IMR-90 (cell line): ENCODE measurements at regions not wholly inside any gene's neighbourhood (a gene's known extent, or its start where the extent isn't known, plus 50 kb on each side); places are given as distances from the start of the nearest gene placed in this dataset.

Experiments used
- ATAC-seq: fragments of 200-7000 bp; cut with Tn5 transposase; 2 replicates; pipeline ENCODE4 v1.9.1; 2020; ENCODE audit warnings: low read depth, mild to moderate bottlenecking, moderate library complexity
- BruUV-seq: library from RNA; stranded (reverse); fragments of 400-500 nt; replicated peaks from 2 replicates; lab custom pipeline; 2021; lab: Mats Ljungman, UMichigan
- CTCF ChIA-PET: fragments of 300-600 bp; formaldehyde crosslinking; extraction: SDS; loops from one replicate; lab custom pipeline; 2021; ENCODE audit warnings: antibody characterized with exemption; lab: Yijun Ruan, JAX
- POLR2A ChIA-PET: fragments of 300-600 bp; sonication (Branson Sonifier 250); formaldehyde crosslinking; loops from one replicate; lab custom pipeline; 2022; ENCODE audit warnings: antibody characterized with exemption; ENCODE audit not compliant: unreplicated experiment; lab: Charles Lee
- DNase-seq: peaks from one replicate; pipeline ENCODE4 v3.0.0; 2013
- H2AFZ ChIP-seq: replicated peaks from 2 replicates; pipeline ENCODE3; 2013; ENCODE audit warnings: low read length, mild to moderate bottlenecking; ENCODE audit not compliant: poor library complexity
- H2AK5ac ChIP-seq: 2 replicates; pipeline ENCODE4 v1.6.1; 2013; ENCODE audit warnings: low read depth, low read length, inconsistent platforms
- H2AK9ac ChIP-seq: replicated peaks from 2 replicates; pipeline ENCODE3; 2013; ENCODE audit warnings: mild to moderate bottlenecking, low read depth, low read length, moderate library complexity; ENCODE audit not compliant: poor library complexity
- H2BK120ac ChIP-seq: 2 replicates; pipeline ENCODE4 v1.6.1; 2013; ENCODE audit warnings: low read depth, low read length, inconsistent platforms
- H2BK15ac ChIP-seq: 3 replicates; pipeline ENCODE4 v1.6.1; 2013; ENCODE audit warnings: low read depth, low read length, inconsistent platforms
- H2BK20ac ChIP-seq: 2 replicates; pipeline ENCODE4 v1.6.1; 2013; ENCODE audit warnings: low read depth, mild to moderate bottlenecking, inconsistent platforms, low read length, moderate library complexity
- H2BK5ac ChIP-seq: 2 replicates; pipeline ENCODE4 v1.6.1; 2013; ENCODE audit warnings: mild to moderate bottlenecking, low read depth, low read length, inconsistent platforms; ENCODE audit not compliant: poor library complexity, severe bottlenecking
- H3K14ac ChIP-seq: replicated peaks from 2 replicates; pipeline ENCODE4 v1.6.1; 2013; ENCODE audit warnings: low read depth, low read length, inconsistent platforms
- H3K18ac ChIP-seq: 2 replicates; pipeline ENCODE4 v1.6.1; 2013; ENCODE audit warnings: low read depth, low read length, control low read depth
- H3K23ac ChIP-seq: 2 replicates; pipeline ENCODE4 v1.6.1; 2013; ENCODE audit warnings: low read depth, low read length, inconsistent platforms
- H3K27ac ChIP-seq: 2 replicates; pipeline ENCODE4 v1.5.1; 2013; ENCODE audit warnings: mild to moderate bottlenecking, control low read depth, low read length; ENCODE audit not compliant: insufficient read depth
- H3K27me3 ChIP-seq: 2 replicates; pipeline ENCODE4 v1.6.1; 2013; ENCODE audit warnings: low read length; ENCODE audit not compliant: control insufficient read depth, insufficient read depth
- H3K36me3 ChIP-seq: 2 replicates; pipeline ENCODE4 v1.6.1; 2013; ENCODE audit warnings: low read length, mixed read lengths; ENCODE audit not compliant: control insufficient read depth, insufficient read depth
- H3K4ac ChIP-seq: 2 replicates; pipeline ENCODE4 v1.6.1; 2013; ENCODE audit warnings: low read depth, low read length, inconsistent platforms
- H3K4me1 ChIP-seq: 2 replicates; pipeline ENCODE4 v1.6.1; 2013; ENCODE audit warnings: low read length, mixed read lengths; ENCODE audit not compliant: control insufficient read depth, insufficient read depth
- H3K4me2 ChIP-seq: 2 replicates; pipeline ENCODE4 v1.6.1; 2013; ENCODE audit warnings: low read depth, mild to moderate bottlenecking, control low read depth, low read length, moderate library complexity
- H3K4me3 ChIP-seq: 2 replicates; pipeline ENCODE4 v1.5.1; 2013; ENCODE audit warnings: low read depth, mild to moderate bottlenecking, control low read depth, low read length, moderate library complexity; ENCODE audit not compliant: insufficient read depth
- H3K56ac ChIP-seq: 2 replicates; pipeline ENCODE4 v1.6.1; 2013; ENCODE audit warnings: low read length, inconsistent platforms; ENCODE audit not compliant: insufficient read depth; ENCODE audit errors: extremely low read depth
- H3K79me1 ChIP-seq, 2 experiments: 2 replicates each; pipeline ENCODE4 v1.6.1; 2013; ENCODE audit warnings: low read length in 2 of 2, inconsistent platforms in 1 of 2, low read depth in 1 of 2
- H3K9ac ChIP-seq: 2 replicates; pipeline ENCODE4 v1.6.1; 2013; ENCODE audit warnings: low read depth, low read length, control low read depth
- H3K9me1 ChIP-seq: 2 replicates; pipeline ENCODE4 v1.6.1; 2013; ENCODE audit warnings: low read length, inconsistent platforms; ENCODE audit not compliant: insufficient read depth
- H3K9me3 ChIP-seq: 2 replicates; pipeline ENCODE4 v1.6.1; 2013; ENCODE audit warnings: low read length; ENCODE audit not compliant: control insufficient read depth, insufficient read depth
- H4K20me1 ChIP-seq: 2 replicates; pipeline ENCODE4 v1.6.1; 2013; ENCODE audit warnings: low read length, inconsistent platforms; ENCODE audit not compliant: insufficient read depth
- H4K5ac ChIP-seq: 2 replicates; pipeline ENCODE4 v1.6.1; 2013; ENCODE audit warnings: mild to moderate bottlenecking, low read depth, low read length, control low read depth
- H4K8ac ChIP-seq, 2 experiments: 2 replicates each; pipeline ENCODE4 v1.6.1; 2013; ENCODE audit warnings: low read depth in 2 of 2, low read length in 2 of 2, control low read depth in 1 of 2, inconsistent platforms in 1 of 2
- H4K91ac ChIP-seq: 2 replicates; pipeline ENCODE4 v1.6.1; 2013; ENCODE audit warnings: low read depth, low read length, inconsistent platforms; ENCODE audit not compliant: insufficient read depth
- BHLHE40 ChIP-seq: fragments of 150-350 bp; IDR thresholded peaks from 2 replicates; pipeline ENCODE4 v1.6.1; 2016; ENCODE audit warnings: mild to moderate bottlenecking, low read depth, low read length
- CEBPB ChIP-seq: IDR thresholded peaks from 2 replicates; pipeline ENCODE4 v1.6.1; 2012; ENCODE audit warnings: low read depth, low read length, improper control_type of control experiment
- CHD1 ChIP-seq: IDR thresholded peaks from 2 replicates; pipeline ENCODE4 v1.6.1; 2012; ENCODE audit warnings: low read depth, low read length, improper control_type of control experiment
- FOS ChIP-seq: fragments of 150-350 bp; IDR thresholded peaks from 2 replicates; pipeline ENCODE4 v1.6.1; 2016; ENCODE audit warnings: low read depth, low read length
- MAFK ChIP-seq: IDR thresholded peaks from 2 replicates; pipeline ENCODE4 v1.6.1; 2012; ENCODE audit warnings: low read depth, low read length, improper control_type of control experiment
- MAZ ChIP-seq: IDR thresholded peaks from 2 replicates; pipeline ENCODE4 v1.6.1; 2012; ENCODE audit warnings: low read depth, mild to moderate bottlenecking, low read length, improper control_type of control experiment, moderate library complexity, borderline replicate concordance
- NFE2L2 ChIP-seq: fragments of 150-350 bp; IDR thresholded peaks from 2 replicates; pipeline ENCODE4 v1.6.1; 2016; ENCODE audit warnings: low read depth, mild to moderate bottlenecking, low read length
- POLR2A ChIP-seq: IDR thresholded peaks from 2 replicates; pipeline ENCODE4 v1.6.1; 2012; ENCODE audit warnings: mild to moderate bottlenecking, low read depth, low read length
- RCOR1 ChIP-seq: IDR thresholded peaks from 2 replicates; pipeline ENCODE4 v1.6.1; 2012; ENCODE audit warnings: mild to moderate bottlenecking, low read length, improper control_type of control experiment; ENCODE audit not compliant: insufficient replicate concordance
- RFX5 ChIP-seq: IDR thresholded peaks from 2 replicates; pipeline ENCODE4 v1.8.0; 2012; ENCODE audit warnings: low read depth, mild to moderate bottlenecking, low read length, moderate library complexity
- WGBS, 2 experiments: methylation state at CpG; one replicate each; pipeline versions ENCODE4 v1.1.5 to v1.1.7; 2013; ENCODE audit warnings: missing lambda C conversion rate in 2 of 2; ENCODE audit not compliant: insufficient read length in 1 of 2; ENCODE audit errors: extremely low coverage in 2 of 2; 5-methylcytosine and 5-hydroxymethylcytosine counted together
- dilution Hi-C: fragments of 300-500 bp; cut with HindIII; formaldehyde crosslinking; loops from one replicate; pipeline ENCODE4 v1.14.3; 2018; ENCODE audit warnings: low sequenced_read_pairs; ENCODE audit not compliant: unreplicated experiment
- in situ Hi-C: fragments of 300-500 bp; cut with MboI; formaldehyde crosslinking; loops from 3 replicates; pipeline ENCODE4 v1.14.3; 2019; ENCODE audit warnings: low sequenced_read_pairs, inconsistent platforms, mixed read lengths
- intact Hi-C: fragments of 100-400 bp; cut with micrococcal nuclease; formaldehyde crosslinking; loops from 2 replicates; pipeline ENCODE4 v1.10.0; 2022
- TF ChIP-seq, protein P1 (sequence below): fragments of 150-350 bp; IDR thresholded peaks from 2 replicates; pipeline ENCODE4 v1.6.1; 2016; ENCODE audit warnings: low read depth, mild to moderate bottlenecking, low read length, moderate library complexity, borderline replicate concordance
- TF ChIP-seq, protein P2 (sequence below): fragments of 150-350 bp; IDR thresholded peaks from 2 replicates; pipeline ENCODE4 v1.6.1; 2017; ENCODE audit warnings: mild to moderate bottlenecking, antibody characterized with exemption, low read length, low read depth
- TF ChIP-seq, protein P3 (sequence below): conservative IDR thresholded peaks from 2 replicates; pipeline ENCODE4 v1.5.1; 2012; ENCODE audit warnings: mild to moderate bottlenecking, low read depth, low read length, improper control_type of control experiment

DNA sequence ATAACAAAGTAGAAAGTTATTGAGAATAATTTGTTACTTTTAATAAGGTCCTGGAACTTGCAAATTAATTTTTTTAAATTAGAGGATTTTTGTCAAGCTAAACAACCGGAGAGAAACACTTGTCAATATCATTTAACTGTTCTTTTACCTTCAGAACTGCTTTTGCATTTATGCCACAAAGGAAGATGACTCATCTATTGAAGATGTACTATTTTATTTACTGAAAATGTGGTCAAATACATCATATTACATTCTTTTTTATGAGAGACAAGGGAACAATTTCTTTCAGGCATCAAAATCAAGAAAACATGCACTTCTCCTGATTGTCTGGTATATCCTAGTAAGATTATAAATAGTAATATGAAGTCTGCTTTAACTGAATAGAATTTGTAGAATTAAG, 558.2 kb upstream of the PRMT6 start:
- no peaks in the 10 kb centered on the region for H3K9me1 ChIP-seq
- H3K23ac ChIP-seq = no peak overlapping the region
- DNase-seq = no peak
- H3K9ac ChIP-seq = no peak overlapping the region
- H2AK9ac ChIP-seq = no peak overlapping the region
- no peaks in the 10 kb centered on the region for H3K27me3 ChIP-seq
- WGBS, 2 experiments = no CpG with 5 or more reads among the region's 1 CpG
- H4K20me1 ChIP-seq = no peaks in the 10 kb centered on the region
- no peak overlapping the region for H3K18ac ChIP-seq
- H3K4ac ChIP-seq = no peak overlapping the region
- POLR2A ChIA-PET = no interaction called here
- H2AFZ ChIP-seq = no peak overlapping the region
- no peak for ATAC-seq
- H4K8ac ChIP-seq = no peak overlapping the region
- TF ChIP-seq CHD1 (no peak), RFX5 (no peak), NFE2L2 (no peak), MAZ (no peak), MAFK (no peak), BHLHE40 (no peak), CEBPB (no peak), RCOR1 (no peak), POLR2A (no peak), FOS (no peak)
- TF ChIP-seq, protein P1, sequence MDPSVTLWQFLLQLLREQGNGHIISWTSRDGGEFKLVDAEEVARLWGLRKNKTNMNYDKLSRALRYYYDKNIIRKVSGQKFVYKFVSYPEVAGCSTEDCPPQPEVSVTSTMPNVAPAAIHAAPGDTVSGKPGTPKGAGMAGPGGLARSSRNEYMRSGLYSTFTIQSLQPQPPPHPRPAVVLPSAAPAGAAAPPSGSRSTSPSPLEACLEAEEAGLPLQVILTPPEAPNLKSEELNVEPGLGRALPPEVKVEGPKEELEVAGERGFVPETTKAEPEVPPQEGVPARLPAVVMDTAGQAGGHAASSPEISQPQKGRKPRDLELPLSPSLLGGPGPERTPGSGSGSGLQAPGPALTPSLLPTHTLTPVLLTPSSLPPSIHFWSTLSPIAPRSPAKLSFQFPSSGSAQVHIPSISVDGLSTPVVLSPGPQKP = no peak
- TF ChIP-seq, protein P2, sequence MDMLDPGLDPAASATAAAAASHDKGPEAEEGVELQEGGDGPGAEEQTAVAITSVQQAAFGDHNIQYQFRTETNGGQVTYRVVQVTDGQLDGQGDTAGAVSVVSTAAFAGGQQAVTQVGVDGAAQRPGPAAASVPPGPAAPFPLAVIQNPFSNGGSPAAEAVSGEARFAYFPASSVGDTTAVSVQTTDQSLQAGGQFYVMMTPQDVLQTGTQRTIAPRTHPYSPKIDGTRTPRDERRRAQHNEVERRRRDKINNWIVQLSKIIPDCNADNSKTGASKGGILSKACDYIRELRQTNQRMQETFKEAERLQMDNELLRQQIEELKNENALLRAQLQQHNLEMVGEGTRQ = no peak
- TF ChIP-seq, protein P3, sequence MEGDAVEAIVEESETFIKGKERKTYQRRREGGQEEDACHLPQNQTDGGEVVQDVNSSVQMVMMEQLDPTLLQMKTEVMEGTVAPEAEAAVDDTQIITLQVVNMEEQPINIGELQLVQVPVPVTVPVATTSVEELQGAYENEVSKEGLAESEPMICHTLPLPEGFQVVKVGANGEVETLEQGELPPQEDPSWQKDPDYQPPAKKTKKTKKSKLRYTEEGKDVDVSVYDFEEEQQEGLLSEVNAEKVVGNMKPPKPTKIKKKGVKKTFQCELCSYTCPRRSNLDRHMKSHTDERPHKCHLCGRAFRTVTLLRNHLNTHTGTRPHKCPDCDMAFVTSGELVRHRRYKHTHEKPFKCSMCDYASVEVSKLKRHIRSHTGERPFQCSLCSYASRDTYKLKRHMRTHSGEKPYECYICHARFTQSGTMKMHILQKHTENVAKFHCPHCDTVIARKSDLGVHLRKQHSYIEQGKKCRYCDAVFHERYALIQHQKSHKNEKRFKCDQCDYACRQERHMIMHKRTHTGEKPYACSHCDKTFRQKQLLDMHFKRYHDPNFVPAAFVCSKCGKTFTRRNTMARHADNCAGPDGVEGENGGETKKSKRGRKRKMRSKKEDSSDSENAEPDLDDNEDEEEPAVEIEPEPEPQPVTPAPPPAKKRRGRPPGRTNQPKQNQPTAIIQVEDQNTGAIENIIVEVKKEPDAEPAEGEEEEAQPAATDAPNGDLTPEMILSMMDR = no peak
- no peak overlapping the region for H3K4me2 ChIP-seq
- no peak overlapping the region for H3K4me3 ChIP-seq
- no peak overlapping the region for H3K27ac ChIP-seq
- dilution Hi-C loops (no loop called here), in situ Hi-C loops (no loop called here), intact Hi-C loops (no loop called here)
- H4K91ac ChIP-seq = no peak overlapping the region
- no peak overlapping the region for H2BK20ac ChIP-seq
- no TSS peak for BruUV-seq
- H3K14ac ChIP-seq = no peak overlapping the region
- CTCF ChIA-PET = no interaction called here
- no peak overlapping the region for H2BK120ac ChIP-seq
- no peak overlapping the region for H2BK15ac ChIP-seq
- no peak overlapping the region for H3K56ac ChIP-seq
- H3K4me1 ChIP-seq = no peaks in the 10 kb centered on the region
- H3K36me3 ChIP-seq = no peaks in the 10 kb centered on the region
- H3K79me1 ChIP-seq = no peaks in the 10 kb centered on the region
- H3K9me3 ChIP-seq = no peaks in the 10 kb centered on the region
- H4K5ac ChIP-seq = no peak overlapping the region
- H2AK5ac ChIP-seq = no peak overlapping the region
- H2BK5ac ChIP-seq = no peak overlapping the region
